DOHH2 (cell line): ENCODE measurements at regions not wholly inside any gene's neighbourhood (a gene's known extent, or its start where the extent isn't known, plus 50 kb on each side); places are given as distances from the start of the nearest gene placed in this dataset.

ENCODE experiments used
- EZH2phosphoT487 ChIP-seq: fragments of 200-600 bp; sonication (generic); IDR thresholded peaks from 2 replicates; pipeline ENCODE4 v1.6.1; 2017; ENCODE audit warnings: borderline replicate concordance, mild to moderate bottlenecking, antibody characterized with exemption, low read length, moderate library complexity, mixed read lengths
- TF ChIP-seq, protein P1 (sequence below): fragments of 200-600 bp; sonication (generic); IDR thresholded peaks from one replicate; pipeline ENCODE4 v1.5.1; 2014; ENCODE audit warnings: antibody characterized with exemption, mild to moderate bottlenecking, low read depth, low read length; ENCODE audit not compliant: poor library complexity, severe bottlenecking

GRCh38 chr3:110456438-110457138, 615.0 kb upstream of the NECTIN3 start:
- TF ChIP-seq, protein P1, sequence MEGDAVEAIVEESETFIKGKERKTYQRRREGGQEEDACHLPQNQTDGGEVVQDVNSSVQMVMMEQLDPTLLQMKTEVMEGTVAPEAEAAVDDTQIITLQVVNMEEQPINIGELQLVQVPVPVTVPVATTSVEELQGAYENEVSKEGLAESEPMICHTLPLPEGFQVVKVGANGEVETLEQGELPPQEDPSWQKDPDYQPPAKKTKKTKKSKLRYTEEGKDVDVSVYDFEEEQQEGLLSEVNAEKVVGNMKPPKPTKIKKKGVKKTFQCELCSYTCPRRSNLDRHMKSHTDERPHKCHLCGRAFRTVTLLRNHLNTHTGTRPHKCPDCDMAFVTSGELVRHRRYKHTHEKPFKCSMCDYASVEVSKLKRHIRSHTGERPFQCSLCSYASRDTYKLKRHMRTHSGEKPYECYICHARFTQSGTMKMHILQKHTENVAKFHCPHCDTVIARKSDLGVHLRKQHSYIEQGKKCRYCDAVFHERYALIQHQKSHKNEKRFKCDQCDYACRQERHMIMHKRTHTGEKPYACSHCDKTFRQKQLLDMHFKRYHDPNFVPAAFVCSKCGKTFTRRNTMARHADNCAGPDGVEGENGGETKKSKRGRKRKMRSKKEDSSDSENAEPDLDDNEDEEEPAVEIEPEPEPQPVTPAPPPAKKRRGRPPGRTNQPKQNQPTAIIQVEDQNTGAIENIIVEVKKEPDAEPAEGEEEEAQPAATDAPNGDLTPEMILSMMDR: no peak
- TF ChIP-seq EZH2phosphoT487: no peak
